Activated CD4-positive, alpha-beta T cell treated with anti-CD3 and anti-CD28 coated beads for 48 hours (primary cell): ENCODE measurements at regions not wholly inside any gene's neighbourhood (a gene's known extent, or its start where the extent isn't known, plus 50 kb on each side); places are given as distances from the start of the nearest gene placed in this dataset.
"Not testable (repeated sequence)": the region's sequence is repeated elsewhere in the genome, so short reads cannot be mapped to it uniquely, and the experiment has no call there.

ENCODE experiments used
- DNase-seq: peaks from one replicate; pipeline ENCODE4 v3.0.0-alpha.2; 2020

DNA sequence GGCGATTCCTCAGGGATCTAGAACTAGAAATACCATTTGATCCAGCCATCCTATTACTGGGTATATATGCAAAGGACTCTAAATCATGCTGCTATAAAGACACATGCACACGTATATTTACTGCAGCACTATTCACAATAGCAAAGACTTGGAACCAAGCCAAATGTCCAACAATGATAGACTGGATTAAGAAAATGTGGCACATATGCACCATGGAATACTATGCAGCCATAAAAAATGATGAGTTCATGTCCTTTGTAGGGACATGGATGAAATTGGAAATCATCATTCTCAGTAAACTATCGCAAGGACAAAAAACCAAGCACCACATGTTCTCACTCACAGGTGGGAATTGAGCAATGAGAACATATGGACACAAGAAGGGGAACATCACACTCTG is 93.1 kb upstream of the NT5E start:
- DNase-seq, result not testable (repeated sequence)

DNA sequence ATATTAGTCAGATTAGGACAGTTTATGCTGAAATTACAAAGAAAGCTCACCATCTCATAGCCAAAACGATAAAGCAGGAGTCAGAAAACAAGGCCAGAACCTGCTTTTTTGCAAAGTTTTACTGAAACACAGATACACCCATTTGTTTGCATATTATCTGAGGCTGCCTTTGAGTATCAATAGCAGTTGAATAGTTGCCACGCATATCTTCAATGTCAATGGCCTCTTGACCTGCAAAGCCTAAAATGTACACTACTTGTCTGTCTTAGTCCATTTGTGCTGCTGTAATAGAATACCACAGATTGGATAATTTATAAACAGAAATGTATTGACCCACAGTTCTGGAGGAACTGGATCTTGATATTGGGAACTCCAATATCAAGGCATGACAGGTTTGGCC is 94.1 kb upstream of the NT5E start:
- DNase-seq, result no peak

- DNase-seq, result peak; percentile 74
Measured at GRCh38 chr6:85354761-85355618, 94.9 kb upstream of the NT5E start.

- no peak for DNase-seq
Measured at GRCh38 chr6:85353012-85353411, 96.9 kb upstream of the NT5E start.

- no peak for DNase-seq
Measured at GRCh38 chr6:85348643-85349042, 101.2 kb upstream of the NT5E start.

- no peak for DNase-seq
Measured at GRCh38 chr6:85347812-85348211, 102.1 kb upstream of the NT5E start.

DNA sequence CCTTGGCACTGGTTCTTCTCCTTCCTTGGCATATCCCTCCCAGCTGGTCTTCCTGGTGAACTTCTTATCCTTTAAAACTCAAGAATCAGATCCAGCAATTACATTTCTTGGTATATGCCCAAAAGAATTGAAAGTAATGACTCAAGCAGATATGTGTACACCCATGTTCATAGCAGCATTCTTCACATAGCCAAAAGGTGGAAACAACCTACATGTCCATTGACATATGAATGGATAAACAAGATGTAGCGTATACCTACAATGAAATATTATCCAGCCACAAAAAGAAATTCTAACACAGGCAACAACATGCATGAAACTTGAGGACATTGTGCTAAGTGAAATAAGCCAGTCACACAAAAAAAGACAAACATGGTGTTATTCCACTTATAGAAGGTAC is 103.7 kb upstream of the NT5E start:
- no peak for DNase-seq

- DNase-seq, result no peak
Measured at GRCh38 chr6:85344996-85345395, 104.9 kb upstream of the NT5E start.

DNA sequence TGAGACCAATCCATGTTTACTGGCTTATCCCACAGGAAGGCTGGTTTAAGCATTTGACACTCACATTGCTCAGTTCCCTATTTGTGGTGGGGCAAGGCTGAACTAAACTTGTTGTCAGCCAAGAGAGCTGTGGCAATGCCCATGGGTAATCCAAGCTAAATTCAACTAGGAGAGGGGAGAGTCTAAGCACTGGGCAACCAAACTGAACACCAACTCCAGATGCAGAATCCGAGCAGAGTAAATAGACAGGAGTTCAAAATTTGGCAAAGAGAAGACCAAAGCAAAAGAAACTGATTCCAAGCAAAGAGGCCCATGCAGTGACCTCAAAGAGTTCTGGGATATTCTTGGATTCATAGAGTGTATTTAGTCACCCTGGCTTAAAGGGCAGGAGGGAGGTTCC is 106.5 kb upstream of the NT5E start:
- DNase-seq, result no peak

- no peak for DNase-seq
Measured at GRCh38 chr6:85329196-85329595, 120.7 kb upstream of the NT5E start.

DNA sequence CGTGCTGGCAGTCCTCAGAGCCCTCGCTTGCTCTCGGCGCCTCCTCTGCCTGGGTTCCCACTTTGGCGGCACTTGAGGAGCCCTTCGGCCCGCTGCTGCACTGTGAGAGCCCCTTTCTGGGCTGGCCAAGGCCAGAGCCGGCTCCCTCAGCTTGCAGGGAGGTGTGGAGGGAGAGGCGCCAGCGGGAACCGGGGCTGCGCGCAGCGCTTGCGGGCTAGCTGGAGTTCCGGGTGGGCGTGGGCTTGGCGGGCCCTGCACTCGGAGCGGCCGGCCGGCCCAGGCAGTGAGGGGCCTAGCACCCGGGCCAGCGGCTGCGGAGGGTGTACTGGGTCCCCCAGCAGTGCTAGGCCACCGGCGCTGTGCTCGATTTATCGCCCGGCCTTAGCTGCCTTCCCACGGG is 124.1 kb upstream of the NT5E start:
- not testable (repeated sequence) for DNase-seq

DNA sequence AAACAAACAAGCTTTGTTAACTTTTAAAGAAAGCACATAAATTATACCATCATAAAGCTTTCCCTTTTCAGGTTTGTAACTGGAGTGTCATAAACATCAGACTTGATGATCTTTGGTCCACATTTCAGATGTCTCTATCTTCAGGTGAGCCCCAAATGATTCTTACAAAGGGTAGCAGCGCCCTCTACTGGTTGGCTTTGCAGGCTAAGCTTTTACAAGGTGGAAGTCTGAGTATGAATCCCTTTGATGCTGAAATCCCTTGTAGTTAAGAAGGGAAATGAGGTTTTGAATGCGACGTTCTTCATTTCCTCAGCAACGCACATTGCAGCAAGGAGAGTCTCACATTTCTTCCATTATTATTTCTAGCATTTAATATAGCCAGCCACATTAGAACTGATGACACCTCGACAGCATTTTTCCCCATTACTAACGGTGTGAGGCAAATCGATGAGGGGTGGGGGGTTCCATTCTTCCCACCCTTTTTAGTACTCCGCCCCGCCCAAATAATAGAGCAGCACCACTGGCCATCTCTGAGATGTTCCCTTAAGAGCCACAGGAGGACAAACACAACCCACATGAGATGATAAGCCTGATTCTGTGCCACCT is 126.3 kb upstream of the NT5E start:
- peak; percentile 85 for DNase-seq

- DNase-seq, result no peak
Measured at GRCh38 chr6:85322446-85323105, 127.3 kb upstream of the NT5E start.

DNA sequence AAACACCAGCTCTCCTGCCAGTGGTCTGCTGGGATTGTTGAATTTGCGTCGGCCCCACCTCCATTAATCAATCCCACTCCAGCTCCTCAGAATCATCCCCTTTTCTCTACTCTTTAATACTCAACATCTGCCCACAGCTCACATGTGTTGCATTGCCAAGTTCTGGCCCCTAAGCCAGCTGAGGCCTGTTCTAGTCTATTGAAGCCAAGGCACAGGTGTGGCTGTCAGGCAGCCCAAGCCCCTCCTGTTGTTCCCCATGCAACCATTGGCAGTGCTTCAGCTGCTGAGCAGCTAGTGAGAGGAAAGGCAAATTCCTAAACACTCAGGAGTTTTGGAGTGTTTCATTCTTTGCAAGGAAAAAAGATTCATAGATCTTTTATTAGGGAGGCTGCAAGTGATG is 128.0 kb upstream of the NT5E start:
- DNase-seq, result no peak

GRCh38 chr6:85314586-85314985 is 135.3 kb upstream of the NT5E start:
- no peak for DNase-seq

GRCh38 chr6:85300581-85300980 is 149.3 kb upstream of the NT5E start:
- no peak for DNase-seq

GRCh38 chr6:85298553-85298952 is 151.3 kb upstream of the NT5E start:
- no peak for DNase-seq

DNA sequence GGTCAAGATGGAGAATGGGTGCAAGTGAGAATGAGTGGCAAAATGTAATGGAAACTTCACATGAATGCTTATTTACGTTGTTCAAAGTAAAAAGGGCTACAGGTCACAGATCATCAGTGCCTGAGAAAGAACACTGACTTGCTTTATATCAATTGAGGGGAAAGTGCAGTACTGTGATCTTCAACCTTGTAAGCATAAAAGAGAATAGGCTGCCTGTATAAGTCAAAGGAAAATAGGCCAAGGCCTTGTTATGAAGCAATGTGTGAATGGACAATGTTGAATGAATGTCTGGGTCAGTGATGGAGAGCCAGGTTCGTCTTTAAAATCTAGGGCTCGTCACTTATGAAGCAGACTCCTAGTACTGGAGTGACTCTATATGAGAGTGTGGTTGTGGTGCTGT is 158.6 kb upstream of the NT5E start:
- no peak for DNase-seq

DNA sequence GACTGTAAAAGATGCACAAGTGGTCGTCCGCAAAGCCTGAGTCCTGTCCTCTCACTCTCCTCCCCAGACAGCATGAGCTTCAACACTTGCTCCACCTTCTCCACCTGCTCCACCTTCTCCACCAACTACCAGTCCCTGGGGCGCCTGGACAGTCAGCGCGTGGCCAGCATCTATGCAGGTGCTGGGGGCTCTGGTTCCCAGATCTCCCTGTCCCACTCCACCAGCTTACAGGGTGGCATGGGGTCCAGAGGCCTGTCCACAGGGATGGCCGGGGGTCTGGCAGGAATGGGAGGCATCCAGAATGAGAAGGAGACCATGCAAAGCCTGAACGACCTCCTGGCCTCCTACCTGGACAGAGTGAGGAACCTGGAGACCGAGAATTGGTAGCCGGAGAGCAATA is 162.2 kb upstream of the NT5E start:
- no peak for DNase-seq

DNA sequence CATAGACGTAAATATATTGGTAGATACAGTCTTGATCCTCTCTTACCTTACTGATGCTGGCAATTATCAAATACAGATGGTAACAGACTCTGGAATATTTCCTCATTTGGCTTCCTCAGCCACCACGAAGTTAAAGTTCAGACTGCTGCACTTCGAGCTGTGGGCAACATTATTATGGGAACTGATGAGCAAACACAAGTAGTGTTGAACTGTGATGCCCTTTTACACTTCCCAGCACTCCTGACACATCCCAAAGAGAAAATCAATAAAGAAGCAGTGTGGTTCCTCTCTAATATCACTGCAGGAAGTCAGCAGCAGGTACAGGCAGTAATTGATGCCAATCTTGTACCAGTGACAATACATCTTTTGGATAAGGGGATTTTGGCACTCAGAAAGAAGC is 162.7 kb upstream of the NT5E start:
- no peak for DNase-seq

GRCh38 chr6:85286507-85286906 is 163.4 kb upstream of the NT5E start:
- DNase-seq, result not testable (repeated sequence)

DNA sequence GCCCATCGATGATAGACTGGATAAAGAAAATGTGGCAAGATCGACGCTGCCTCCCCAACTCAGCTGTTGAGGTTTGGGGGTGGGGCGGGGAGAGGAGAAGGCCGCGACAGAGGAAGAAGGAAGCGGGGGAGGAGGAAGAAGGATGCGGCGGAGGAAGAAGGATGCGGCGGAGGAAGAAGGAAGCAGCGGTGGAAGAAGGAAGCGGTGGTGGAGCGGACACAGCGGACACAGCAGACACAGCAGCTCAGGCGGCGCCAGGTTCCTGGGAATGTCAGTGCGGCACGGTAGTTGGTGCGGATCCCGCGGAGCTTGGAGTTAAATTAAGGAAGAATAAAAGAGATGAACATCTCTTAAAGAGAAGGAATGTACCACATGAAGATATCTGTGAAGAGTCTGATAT is 163.9 kb upstream of the NT5E start:
- no peak for DNase-seq

- no peak for DNase-seq
Measured at GRCh38 chr6:85285114-85285513, 164.8 kb upstream of the NT5E start.

GRCh38 chr6:85283436-85283835 is 166.4 kb upstream of the NT5E start:
- no peak for DNase-seq
